ENCODE measurements at regions not wholly inside any gene's neighbourhood (a gene's known extent, or its start where the extent isn't known, plus 50 kb on each side); places are given as distances from the start of the nearest gene placed in this dataset.

DNA sequence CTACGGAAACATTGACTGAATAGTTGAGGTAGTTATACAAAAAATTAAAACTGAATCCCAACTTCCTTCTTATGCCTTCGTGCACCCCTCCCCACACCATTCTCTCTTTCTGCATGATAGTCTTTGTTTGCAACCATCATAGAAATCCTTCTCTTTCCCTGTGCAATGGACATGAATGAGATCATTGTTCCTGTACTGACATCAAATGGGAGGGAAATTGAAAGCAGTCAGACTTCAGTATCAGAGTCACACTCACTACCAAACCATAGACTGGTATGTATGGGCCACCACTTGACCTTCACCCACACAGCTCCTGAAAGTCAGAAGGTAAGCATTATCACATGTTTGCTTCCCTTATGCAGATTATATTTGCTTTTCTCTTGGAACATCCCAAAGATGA lies 782.8 kb downstream of the BCL11A start:
- no peaks in the 10 kb centered on the region for H3K27me3 ChIP-seq (ENCODE audit: insufficient read depth, poor library complexity, severe bottlenecking)
- TF ChIP-seq GABPA (IDR thresholded peaks at IDR 0.05; ENCODE audit: low read depth) (no peak), SPI1 (IDR thresholded peaks at IDR 0.05; ENCODE audit: borderline replicate concordance, low read depth) (no peak), POLR2AphosphoS5 (IDR thresholded peaks at IDR 0.05; ENCODE audit: low read depth) (no peak)
- TF ChIP-seq, protein P1, sequence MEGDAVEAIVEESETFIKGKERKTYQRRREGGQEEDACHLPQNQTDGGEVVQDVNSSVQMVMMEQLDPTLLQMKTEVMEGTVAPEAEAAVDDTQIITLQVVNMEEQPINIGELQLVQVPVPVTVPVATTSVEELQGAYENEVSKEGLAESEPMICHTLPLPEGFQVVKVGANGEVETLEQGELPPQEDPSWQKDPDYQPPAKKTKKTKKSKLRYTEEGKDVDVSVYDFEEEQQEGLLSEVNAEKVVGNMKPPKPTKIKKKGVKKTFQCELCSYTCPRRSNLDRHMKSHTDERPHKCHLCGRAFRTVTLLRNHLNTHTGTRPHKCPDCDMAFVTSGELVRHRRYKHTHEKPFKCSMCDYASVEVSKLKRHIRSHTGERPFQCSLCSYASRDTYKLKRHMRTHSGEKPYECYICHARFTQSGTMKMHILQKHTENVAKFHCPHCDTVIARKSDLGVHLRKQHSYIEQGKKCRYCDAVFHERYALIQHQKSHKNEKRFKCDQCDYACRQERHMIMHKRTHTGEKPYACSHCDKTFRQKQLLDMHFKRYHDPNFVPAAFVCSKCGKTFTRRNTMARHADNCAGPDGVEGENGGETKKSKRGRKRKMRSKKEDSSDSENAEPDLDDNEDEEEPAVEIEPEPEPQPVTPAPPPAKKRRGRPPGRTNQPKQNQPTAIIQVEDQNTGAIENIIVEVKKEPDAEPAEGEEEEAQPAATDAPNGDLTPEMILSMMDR (IDR thresholded peaks at IDR 0.05; ENCODE audit: insufficient read depth, low read length), result no peak
- TF ChIP-seq, protein P2, sequence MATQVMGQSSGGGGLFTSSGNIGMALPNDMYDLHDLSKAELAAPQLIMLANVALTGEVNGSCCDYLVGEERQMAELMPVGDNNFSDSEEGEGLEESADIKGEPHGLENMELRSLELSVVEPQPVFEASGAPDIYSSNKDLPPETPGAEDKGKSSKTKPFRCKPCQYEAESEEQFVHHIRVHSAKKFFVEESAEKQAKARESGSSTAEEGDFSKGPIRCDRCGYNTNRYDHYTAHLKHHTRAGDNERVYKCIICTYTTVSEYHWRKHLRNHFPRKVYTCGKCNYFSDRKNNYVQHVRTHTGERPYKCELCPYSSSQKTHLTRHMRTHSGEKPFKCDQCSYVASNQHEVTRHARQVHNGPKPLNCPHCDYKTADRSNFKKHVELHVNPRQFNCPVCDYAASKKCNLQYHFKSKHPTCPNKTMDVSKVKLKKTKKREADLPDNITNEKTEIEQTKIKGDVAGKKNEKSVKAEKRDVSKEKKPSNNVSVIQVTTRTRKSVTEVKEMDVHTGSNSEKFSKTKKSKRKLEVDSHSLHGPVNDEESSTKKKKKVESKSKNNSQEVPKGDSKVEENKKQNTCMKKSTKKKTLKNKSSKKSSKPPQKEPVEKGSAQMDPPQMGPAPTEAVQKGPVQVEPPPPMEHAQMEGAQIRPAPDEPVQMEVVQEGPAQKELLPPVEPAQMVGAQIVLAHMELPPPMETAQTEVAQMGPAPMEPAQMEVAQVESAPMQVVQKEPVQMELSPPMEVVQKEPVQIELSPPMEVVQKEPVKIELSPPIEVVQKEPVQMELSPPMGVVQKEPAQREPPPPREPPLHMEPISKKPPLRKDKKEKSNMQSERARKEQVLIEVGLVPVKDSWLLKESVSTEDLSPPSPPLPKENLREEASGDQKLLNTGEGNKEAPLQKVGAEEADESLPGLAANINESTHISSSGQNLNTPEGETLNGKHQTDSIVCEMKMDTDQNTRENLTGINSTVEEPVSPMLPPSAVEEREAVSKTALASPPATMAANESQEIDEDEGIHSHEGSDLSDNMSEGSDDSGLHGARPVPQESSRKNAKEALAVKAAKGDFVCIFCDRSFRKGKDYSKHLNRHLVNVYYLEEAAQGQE (IDR thresholded peaks at IDR 0.05; ENCODE audit: insufficient replicate concordance, low read depth), result no peak
- DNase-seq (ENCODE audit: low read depth in 1 of 2, low spot score in 1 of 2), result no peak
- no peak overlapping the region for H3K4me3 ChIP-seq (replicated peaks; ENCODE audit: insufficient read depth, low read length)
- no peak overlapping the region for H3K27ac ChIP-seq (replicated peaks)

DNA sequence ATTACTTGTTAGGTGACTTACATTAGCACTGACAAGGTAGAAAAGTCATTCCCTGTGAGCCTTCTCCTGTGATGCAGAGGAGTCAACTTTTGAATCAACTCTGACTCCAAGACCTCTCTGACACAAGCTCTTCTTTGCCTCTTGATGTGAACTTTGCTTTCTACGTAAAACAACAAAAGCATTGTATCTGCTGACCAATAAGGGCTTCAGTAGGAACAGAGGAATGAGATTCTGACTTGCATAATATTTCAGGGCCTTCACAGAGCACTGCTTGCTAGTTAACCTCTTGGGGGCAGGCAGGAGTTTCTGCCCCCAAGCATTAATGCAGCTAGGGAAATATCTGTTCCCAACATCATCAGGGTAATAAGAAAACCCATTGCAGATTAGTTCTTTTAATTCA lies 791.5 kb downstream of the BCL11A start:
- Histone ChIP-seq H3K27ac (replicated peaks) (no peak overlapping the region), H3K4me3 (replicated peaks; ENCODE audit: insufficient read depth, low read length) (no peak overlapping the region), H3K27me3 (ENCODE audit: insufficient read depth, poor library complexity, severe bottlenecking) (no peaks in the 10 kb centered on the region)
- no peak for DNase-seq (ENCODE audit: low read depth in 1 of 2, low spot score in 1 of 2)
- TF ChIP-seq SPI1 (IDR thresholded peaks at IDR 0.05; ENCODE audit: borderline replicate concordance, low read depth) (no peak), POLR2AphosphoS5 (IDR thresholded peaks at IDR 0.05; ENCODE audit: low read depth) (no peak), GABPA (IDR thresholded peaks at IDR 0.05; ENCODE audit: low read depth) (no peak)
- TF ChIP-seq, protein P1 (IDR thresholded peaks at IDR 0.05; ENCODE audit: insufficient read depth, low read length), result no peak
- TF ChIP-seq, protein P2 (IDR thresholded peaks at IDR 0.05; ENCODE audit: insufficient replicate concordance, low read depth), result no peak

DNA sequence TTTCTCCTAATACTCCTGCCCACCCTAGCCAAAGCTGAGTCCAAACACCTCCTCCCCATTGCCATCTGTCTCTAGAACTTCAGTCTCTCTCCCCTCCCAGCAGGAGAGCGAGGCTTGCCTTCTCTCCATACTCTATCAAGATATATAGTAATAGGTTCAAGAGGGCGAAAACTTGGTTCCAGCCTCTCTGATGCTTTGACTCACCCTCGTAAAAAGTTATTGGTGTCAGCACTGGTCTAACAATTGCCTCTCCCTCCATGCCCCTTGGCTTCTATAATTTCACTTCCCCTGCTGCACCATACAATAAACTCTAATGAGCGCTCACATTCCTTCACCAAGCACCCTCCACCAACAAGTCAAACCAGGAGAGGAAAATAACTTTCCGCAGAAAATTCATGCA lies 797.3 kb downstream of the BCL11A start:
- Histone ChIP-seq H3K4me3 (replicated peaks; ENCODE audit: insufficient read depth, low read length) (no peak overlapping the region), H3K27me3 (ENCODE audit: insufficient read depth, poor library complexity, severe bottlenecking) (no peaks in the 10 kb centered on the region), H3K27ac (replicated peaks) (no peak overlapping the region)
- DNase-seq (ENCODE audit: low read depth in 1 of 2, low spot score in 1 of 2), result no peak
- TF ChIP-seq, protein P2 (IDR thresholded peaks at IDR 0.05; ENCODE audit: insufficient replicate concordance, low read depth), result no peak
- TF ChIP-seq SPI1 (IDR thresholded peaks at IDR 0.05; ENCODE audit: borderline replicate concordance, low read depth), result no peak
- no peak for TF ChIP-seq POLR2AphosphoS5 (IDR thresholded peaks at IDR 0.05; ENCODE audit: low read depth)
- no peak for TF ChIP-seq GABPA (IDR thresholded peaks at IDR 0.05; ENCODE audit: low read depth)
- TF ChIP-seq, protein P1 (IDR thresholded peaks at IDR 0.05; ENCODE audit: insufficient read depth, low read length), result no peak

Measured in HL-60 (cell line).